GM10266 (cell line): ENCODE measurements at regions not wholly inside any gene's neighbourhood (a gene's known extent, or its start where the extent isn't known, plus 50 kb on each side); places are given as distances from the start of the nearest gene placed in this dataset.
"Not testable (repeated sequence)": the region's sequence is repeated elsewhere in the genome, so short reads cannot be mapped to it uniquely, and the experiment has no call there.

Source experiments
- DNase-seq: peaks from one replicate; pipeline ENCODE4 v3.0.0; 2012; ENCODE audit errors: extremely low spot score
- TF ChIP-seq, protein P1 (sequence below): IDR thresholded peaks from 2 replicates; pipeline ENCODE4 v1.5.1; 2012; ENCODE audit warnings: mild to moderate bottlenecking, low read depth; ENCODE audit not compliant: control insufficient read depth, insufficient read depth; ENCODE audit errors: missing control alignments

DNA sequence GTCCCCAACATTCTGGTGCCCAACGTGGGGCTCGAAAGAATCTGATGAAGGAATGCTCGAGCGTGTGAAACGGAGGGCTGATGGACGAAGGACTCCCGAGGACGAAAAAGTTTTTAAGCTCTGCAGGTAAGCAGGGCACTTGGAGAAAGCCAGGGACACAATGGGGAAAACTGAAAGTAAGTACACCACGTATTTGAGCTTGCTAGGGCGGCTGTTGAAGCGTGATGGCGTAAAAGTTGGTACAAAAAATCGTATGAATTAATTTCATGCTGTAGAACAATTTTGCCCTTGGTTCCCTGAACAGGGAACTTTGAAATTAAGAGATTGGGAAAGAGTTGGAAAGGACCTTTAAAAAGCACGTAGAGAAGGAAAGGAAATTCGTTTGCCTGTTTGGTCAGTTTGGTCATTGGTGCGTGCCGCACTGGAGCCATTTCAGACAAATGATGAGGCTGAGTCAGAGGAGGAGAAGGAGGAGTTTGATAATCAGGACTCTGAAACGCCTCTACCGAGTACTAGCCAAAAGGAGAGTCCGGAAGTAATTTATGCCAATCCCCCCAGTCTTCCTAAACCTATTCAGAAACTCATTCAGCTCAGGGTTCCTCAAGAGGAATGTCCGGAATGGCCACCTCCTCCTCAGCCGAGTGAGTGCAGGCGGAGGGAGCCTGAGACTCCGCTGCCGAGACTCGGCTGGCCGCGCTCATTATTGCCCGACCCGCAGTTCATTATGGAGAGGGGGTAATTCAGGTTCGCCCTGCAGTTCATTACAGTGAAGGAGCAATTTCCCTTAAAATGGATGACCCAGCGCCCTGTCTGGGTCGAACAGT, 59.2 kb upstream of the PRSS16 start:
- TF ChIP-seq, protein P1, sequence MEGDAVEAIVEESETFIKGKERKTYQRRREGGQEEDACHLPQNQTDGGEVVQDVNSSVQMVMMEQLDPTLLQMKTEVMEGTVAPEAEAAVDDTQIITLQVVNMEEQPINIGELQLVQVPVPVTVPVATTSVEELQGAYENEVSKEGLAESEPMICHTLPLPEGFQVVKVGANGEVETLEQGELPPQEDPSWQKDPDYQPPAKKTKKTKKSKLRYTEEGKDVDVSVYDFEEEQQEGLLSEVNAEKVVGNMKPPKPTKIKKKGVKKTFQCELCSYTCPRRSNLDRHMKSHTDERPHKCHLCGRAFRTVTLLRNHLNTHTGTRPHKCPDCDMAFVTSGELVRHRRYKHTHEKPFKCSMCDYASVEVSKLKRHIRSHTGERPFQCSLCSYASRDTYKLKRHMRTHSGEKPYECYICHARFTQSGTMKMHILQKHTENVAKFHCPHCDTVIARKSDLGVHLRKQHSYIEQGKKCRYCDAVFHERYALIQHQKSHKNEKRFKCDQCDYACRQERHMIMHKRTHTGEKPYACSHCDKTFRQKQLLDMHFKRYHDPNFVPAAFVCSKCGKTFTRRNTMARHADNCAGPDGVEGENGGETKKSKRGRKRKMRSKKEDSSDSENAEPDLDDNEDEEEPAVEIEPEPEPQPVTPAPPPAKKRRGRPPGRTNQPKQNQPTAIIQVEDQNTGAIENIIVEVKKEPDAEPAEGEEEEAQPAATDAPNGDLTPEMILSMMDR: no peak
- DNase-seq: peak; percentile 54

- TF ChIP-seq, protein P1: peak; percentile 62
- DNase-seq: peak; percentile 56
Measured at GRCh38 chr6:27188885-27189418, 58.5 kb upstream of the PRSS16 start.

- TF ChIP-seq, protein P1: no peak
- DNase-seq: no peak
Measured at GRCh38 chr6:27190126-27190525, 57.4 kb upstream of the PRSS16 start.

DNA sequence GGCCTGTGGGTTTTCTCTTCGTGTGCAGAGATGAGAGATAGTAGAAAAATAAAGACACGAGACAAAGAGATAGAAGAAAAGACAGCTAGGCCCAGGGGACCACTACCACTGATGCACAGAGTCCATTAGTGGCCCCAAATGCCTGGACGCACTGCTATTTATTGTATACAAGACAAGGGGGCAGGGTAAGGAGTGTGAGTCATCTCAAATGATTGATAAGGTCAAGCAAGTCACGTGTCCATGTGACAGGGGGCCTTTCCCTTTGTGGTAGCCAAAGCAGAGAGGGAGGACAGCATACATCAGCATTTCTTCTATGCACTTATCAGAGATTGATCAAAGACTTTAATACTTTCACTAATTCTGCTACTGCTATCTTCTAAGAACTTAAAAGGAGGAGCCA, 53.0 kb upstream of the PRSS16 start:
- not testable (repeated sequence) for DNase-seq

DNA sequence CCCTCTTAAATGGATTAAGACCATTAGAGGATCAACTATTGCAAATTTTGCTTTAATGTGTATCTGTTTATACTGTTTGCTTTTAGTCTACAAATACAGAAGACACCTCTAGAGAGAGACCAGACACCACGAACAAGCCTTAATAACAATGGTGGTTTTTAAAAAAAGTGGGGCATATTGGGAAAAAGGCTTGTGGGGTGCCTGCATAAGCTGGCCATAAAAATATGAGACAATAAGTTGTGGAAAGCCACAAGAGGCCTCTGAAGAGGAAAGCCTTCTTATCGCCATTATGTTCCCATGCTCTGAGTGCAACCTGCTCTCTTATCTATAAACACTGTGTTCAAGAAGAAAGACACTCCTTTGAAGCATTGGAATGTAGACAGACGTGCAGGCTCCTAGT, 52.0 kb upstream of the PRSS16 start:
- DNase-seq: not testable (repeated sequence)
